Keratinocyte (primary cell): ENCODE measurements at regions not wholly inside any gene's neighbourhood (a gene's known extent, or its start where the extent isn't known, plus 50 kb on each side); places are given as distances from the start of the nearest gene placed in this dataset.

Experiments
- DNase-seq: peaks from one replicate; pipeline ENCODE4 v3.0.0-alpha.2; 2011; ENCODE audit warnings: low read depth, missing footprints, low spot score
- FAIRE-seq: peaks from 2 replicates; lab custom pipeline; 2011; peaks lifted over from hg19 to GRCh38; lab: Jason Lieb, UNC
- H2AFZ ChIP-seq: 2 replicates; pipeline ENCODE4 v1.6.0; 2012; ENCODE audit warnings: low read length, control low read depth, inconsistent platforms; ENCODE audit not compliant: control insufficient read depth
- H3K27ac ChIP-seq: 2 replicates; pipeline ENCODE4 v1.5.1; 2011; ENCODE audit warnings: low read length; ENCODE audit not compliant: control insufficient read depth, insufficient read depth
- H3K27me3 ChIP-seq: 3 replicates; pipeline ENCODE4 v1.6.0; 2011; ENCODE audit warnings: low read length; ENCODE audit not compliant: control insufficient read depth, insufficient read depth; ENCODE audit errors: extremely low read depth
- H3K36me3 ChIP-seq, 2 experiments: 2 replicates in 1 of 2; 3 replicates in 1 of 2; pipeline ENCODE4 v1.5.1; 2011; ENCODE audit warnings: low read length in 2 of 2, mild to moderate bottlenecking in 1 of 2; ENCODE audit not compliant: control insufficient read depth in 2 of 2, insufficient read depth in 2 of 2; ENCODE audit errors: extremely low read depth in 1 of 2
- H3K4me1 ChIP-seq: 3 replicates; pipeline ENCODE4 v1.5.1; 2011; ENCODE audit warnings: low read length; ENCODE audit not compliant: control insufficient read depth, insufficient read depth; ENCODE audit errors: extremely low read depth
- H3K4me2 ChIP-seq: 3 replicates; pipeline ENCODE4 v1.6.0; 2011; ENCODE audit warnings: low read depth, low read length; ENCODE audit not compliant: control insufficient read depth, insufficient read depth; ENCODE audit errors: extremely low read depth
- H3K4me3 ChIP-seq, 3 experiments: fragments of 200-600 bp in 1 of 3; sonication (generic) in 1 of 3; 2 replicates in 2 of 3; 3 replicates in 1 of 3; pipeline ENCODE4 v1.5.1; 2011 to 2016; ENCODE audit warnings: low read length in 3 of 3, mild to moderate bottlenecking in 3 of 3, control low read depth in 2 of 3, inconsistent platforms in 1 of 3, low read depth in 1 of 3, mixed read lengths in 1 of 3, mixed run types in 1 of 3, moderate library complexity in 1 of 3; ENCODE audit not compliant: control insufficient read depth in 2 of 3, insufficient read depth in 2 of 3; ENCODE audit errors: extremely low read depth in 1 of 3
- H3K79me2 ChIP-seq: 2 replicates; pipeline ENCODE4 v1.6.0; 2012; ENCODE audit warnings: low read length; ENCODE audit not compliant: control insufficient read depth, insufficient read depth
- H3K9ac ChIP-seq: 3 replicates; pipeline ENCODE4 v1.6.0; 2011; ENCODE audit warnings: low read length; ENCODE audit not compliant: control insufficient read depth, insufficient read depth; ENCODE audit errors: extremely low read depth
- H3K9me1 ChIP-seq: 3 replicates; pipeline ENCODE4 v1.6.0; 2011; ENCODE audit warnings: low read length; ENCODE audit not compliant: control insufficient read depth, insufficient read depth; ENCODE audit errors: extremely low read depth
- H3K9me3 ChIP-seq: 2 replicates; pipeline ENCODE4 v1.5.1; 2012; ENCODE audit warnings: low read depth, low read length; ENCODE audit not compliant: control insufficient read depth
- H4K20me1 ChIP-seq: 3 replicates; pipeline ENCODE4 v1.6.0; 2011; ENCODE audit warnings: low read length; ENCODE audit not compliant: control insufficient read depth, insufficient read depth; ENCODE audit errors: extremely low read depth
- EZH2 ChIP-seq: IDR thresholded peaks from one replicate; pipeline ENCODE4 v1.6.1; 2012; ENCODE audit warnings: inconsistent platforms, mild to moderate bottlenecking, low read length, moderate library complexity
- dilution Hi-C: fragments of 300-500 bp; cut with MboI; formaldehyde crosslinking; loops from one replicate; pipeline ENCODE4 v1.7.0; 2020; ENCODE audit warnings: low sequenced_read_pairs; ENCODE audit not compliant: extremely low pct_ligation_motif_present
- TF ChIP-seq, protein P1 (sequence below), 3 experiments: IDR thresholded peaks in 1 of 3; conservative IDR thresholded peaks in 1 of 3; optimal IDR thresholded peaks in 1 of 3; 2 replicates in 2 of 3; 3 replicates in 1 of 3; pipeline versions ENCODE3 to v1.5.1; 2011; ENCODE audit warnings: low read length in 3 of 3, mild to moderate bottlenecking in 3 of 3, moderate library complexity in 2 of 3, control low read depth in 1 of 3, inconsistent platforms in 1 of 3; ENCODE audit not compliant: insufficient read depth in 2 of 3; ENCODE audit errors: extremely low read depth in 1 of 3

DNA sequence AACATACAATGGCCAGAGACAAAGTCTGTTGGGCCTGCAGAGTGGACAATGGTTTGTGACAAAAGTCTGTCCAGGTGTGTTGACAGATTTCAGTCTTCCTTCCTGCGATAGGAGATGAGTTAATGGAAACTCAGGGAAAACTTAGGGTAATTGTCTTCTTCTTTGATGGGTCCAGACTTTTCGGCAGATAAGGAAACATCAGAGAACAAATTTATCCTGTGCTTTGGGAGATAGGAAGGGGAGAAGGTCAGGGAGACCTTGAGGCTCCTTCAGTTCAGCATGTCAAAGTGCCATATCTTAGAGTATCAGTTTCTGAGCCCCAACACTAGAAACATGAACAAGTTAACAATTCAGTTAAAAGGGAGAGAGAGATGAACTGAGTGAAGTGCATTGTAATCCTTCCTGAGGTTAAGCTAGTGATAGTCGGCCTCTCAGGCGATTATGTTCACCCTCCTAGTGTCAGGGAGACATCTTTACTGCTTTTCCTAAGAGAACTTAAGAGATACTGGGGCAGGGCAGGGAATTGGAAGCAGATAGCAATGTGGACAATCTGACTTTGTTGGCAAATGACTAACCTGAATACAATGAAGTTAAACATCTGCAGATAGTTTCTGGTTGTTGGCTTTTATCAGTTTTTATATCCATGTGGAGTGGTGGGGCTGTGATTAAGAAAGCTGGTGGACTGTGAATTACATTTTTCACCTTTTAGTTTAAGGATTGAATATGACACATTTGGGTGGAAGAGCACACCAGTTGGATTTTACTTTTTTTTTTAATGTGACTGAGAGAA is 248.8 kb upstream of the FN1 start:
- Histone ChIP-seq H3K4me1 (peaks cover 12% of the 10 kb centered on the region), H3K4me2 (no peak overlapping the region), H3K27me3 (no peaks in the 10 kb centered on the region), H3K27ac (no peak overlapping the region), H3K9me1 (no peaks in the 10 kb centered on the region), H2AFZ (peak overlapping the region; percentile 42), H3K9ac (no peak overlapping the region), H3K36me3 (no peaks in the 10 kb centered on the region), H4K20me1 (no peaks in the 10 kb centered on the region), H3K4me3 (no peak overlapping the region), H3K9me3 (no peaks in the 10 kb centered on the region), H3K79me2 (no peaks in the 10 kb centered on the region)
- dilution Hi-C loops: no loop called here
- DNase-seq: no peak
- peak; percentile 26 for FAIRE-seq
- TF ChIP-seq, protein P1, sequence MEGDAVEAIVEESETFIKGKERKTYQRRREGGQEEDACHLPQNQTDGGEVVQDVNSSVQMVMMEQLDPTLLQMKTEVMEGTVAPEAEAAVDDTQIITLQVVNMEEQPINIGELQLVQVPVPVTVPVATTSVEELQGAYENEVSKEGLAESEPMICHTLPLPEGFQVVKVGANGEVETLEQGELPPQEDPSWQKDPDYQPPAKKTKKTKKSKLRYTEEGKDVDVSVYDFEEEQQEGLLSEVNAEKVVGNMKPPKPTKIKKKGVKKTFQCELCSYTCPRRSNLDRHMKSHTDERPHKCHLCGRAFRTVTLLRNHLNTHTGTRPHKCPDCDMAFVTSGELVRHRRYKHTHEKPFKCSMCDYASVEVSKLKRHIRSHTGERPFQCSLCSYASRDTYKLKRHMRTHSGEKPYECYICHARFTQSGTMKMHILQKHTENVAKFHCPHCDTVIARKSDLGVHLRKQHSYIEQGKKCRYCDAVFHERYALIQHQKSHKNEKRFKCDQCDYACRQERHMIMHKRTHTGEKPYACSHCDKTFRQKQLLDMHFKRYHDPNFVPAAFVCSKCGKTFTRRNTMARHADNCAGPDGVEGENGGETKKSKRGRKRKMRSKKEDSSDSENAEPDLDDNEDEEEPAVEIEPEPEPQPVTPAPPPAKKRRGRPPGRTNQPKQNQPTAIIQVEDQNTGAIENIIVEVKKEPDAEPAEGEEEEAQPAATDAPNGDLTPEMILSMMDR (optimal IDR thresholded peaks at IDR 0.05 in 1 of 3, IDR thresholded peaks at IDR 0.05 in 1 of 3, conservative IDR thresholded peaks at IDR 0.05 in 1 of 3; ENCODE audit: extremely low read depth in 1 of 3, insufficient read depth in 2 of 3, low read length in 3 of 3): no peak
- no peak for TF ChIP-seq EZH2

DNA sequence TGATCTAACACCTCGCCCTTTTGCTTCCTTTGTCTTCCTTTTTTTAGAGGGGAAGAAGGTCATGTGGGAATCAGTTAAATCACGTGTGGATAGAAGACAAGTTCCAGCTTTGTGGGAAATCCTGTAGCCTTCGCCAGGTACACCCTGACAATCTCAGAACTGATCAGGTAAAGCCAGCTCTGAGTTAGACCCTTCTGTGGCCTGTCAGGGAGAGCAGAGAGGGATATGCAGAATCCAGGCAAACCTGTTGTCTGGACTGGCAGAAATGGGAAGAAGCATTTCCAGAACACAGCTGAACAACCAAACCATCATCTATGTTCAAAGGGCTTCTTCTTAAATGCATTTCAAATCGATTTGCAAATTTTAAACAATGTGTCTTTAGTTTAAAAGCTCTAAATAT is 247.4 kb upstream of the FN1 start:
- H3K27me3 ChIP-seq: no peaks in the 10 kb centered on the region

More for the DNA sequence above, 247.4 kb upstream of the FN1 start:
- Histone ChIP-seq H3K4me3 (no peak overlapping the region), H4K20me1 (no peaks in the 10 kb centered on the region), H3K36me3 (no peaks in the 10 kb centered on the region), H3K79me2 (no peaks in the 10 kb centered on the region), H3K9me3 (no peaks in the 10 kb centered on the region), H3K4me1 (peaks cover 12% of the 10 kb centered on the region), H3K27ac (no peak overlapping the region), H3K4me2 (no peak overlapping the region), H2AFZ (no peak overlapping the region), H3K9me1 (no peaks in the 10 kb centered on the region), H3K9ac (no peak overlapping the region)
- dilution Hi-C loops: no loop called here
- no peak for DNase-seq
- TF ChIP-seq EZH2: no peak
- TF ChIP-seq, protein P1 (optimal IDR thresholded peaks at IDR 0.05 in 1 of 3, IDR thresholded peaks at IDR 0.05 in 1 of 3, conservative IDR thresholded peaks at IDR 0.05 in 1 of 3; ENCODE audit: extremely low read depth in 1 of 3, insufficient read depth in 2 of 3, low read length in 3 of 3): no peak
- FAIRE-seq: peak; percentile 26
